ENCODE measurements at regions not wholly inside any gene's neighbourhood (a gene's known extent, or its start where the extent isn't known, plus 50 kb on each side); places are given as distances from the start of the nearest gene placed in this dataset.

DNA sequence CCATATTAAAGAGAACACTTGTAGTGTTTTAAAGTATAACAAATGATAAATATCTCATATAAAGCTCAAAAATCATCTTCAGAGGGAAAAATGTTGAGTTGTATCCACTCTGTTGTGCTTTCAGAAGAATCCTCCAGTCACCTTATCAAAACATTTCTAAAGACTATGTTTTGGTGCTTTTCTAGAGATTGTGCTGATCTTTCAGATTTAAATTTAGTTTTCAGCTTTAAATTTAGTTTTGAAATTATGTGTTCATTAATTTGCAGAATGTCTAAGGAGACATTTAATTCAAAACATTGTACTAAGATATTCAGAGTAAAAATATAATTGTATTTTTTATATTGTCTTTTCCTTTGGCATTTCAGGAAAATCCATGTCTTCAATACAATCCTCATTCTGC lies 303.1 kb upstream of the KYNU start:
- Histone ChIP-seq H3K4me1 (ENCODE audit: insufficient read depth, low read length) (no peaks in the 10 kb centered on the region), H3K79me2 (ENCODE audit: insufficient read depth, low read length) (no peaks in the 10 kb centered on the region), H2AFZ (ENCODE audit: low read length) (no peak overlapping the region), H3K36me3 (ENCODE audit: insufficient read depth, low read length) (no peaks in the 10 kb centered on the region), H3K27ac (ENCODE audit: low read depth, low read length) (no peak overlapping the region), H3K27me3 (ENCODE audit: insufficient read depth, low read length) (no peaks in the 10 kb centered on the region), H3K9me3 (ENCODE audit: low read depth, low read length) (peaks cover 2% of the 10 kb centered on the region), H3K4me3 (ENCODE audit: insufficient read depth, low read length) (no peak overlapping the region), H4K20me1 (ENCODE audit: insufficient read depth, low read length) (no peaks in the 10 kb centered on the region), H3K4me2 (ENCODE audit: insufficient read depth, low read length) (no peak overlapping the region)
- no peak for DNase-seq (ENCODE audit: insufficient read length, low spot score, missing footprints)
- TF ChIP-seq, protein P1, sequence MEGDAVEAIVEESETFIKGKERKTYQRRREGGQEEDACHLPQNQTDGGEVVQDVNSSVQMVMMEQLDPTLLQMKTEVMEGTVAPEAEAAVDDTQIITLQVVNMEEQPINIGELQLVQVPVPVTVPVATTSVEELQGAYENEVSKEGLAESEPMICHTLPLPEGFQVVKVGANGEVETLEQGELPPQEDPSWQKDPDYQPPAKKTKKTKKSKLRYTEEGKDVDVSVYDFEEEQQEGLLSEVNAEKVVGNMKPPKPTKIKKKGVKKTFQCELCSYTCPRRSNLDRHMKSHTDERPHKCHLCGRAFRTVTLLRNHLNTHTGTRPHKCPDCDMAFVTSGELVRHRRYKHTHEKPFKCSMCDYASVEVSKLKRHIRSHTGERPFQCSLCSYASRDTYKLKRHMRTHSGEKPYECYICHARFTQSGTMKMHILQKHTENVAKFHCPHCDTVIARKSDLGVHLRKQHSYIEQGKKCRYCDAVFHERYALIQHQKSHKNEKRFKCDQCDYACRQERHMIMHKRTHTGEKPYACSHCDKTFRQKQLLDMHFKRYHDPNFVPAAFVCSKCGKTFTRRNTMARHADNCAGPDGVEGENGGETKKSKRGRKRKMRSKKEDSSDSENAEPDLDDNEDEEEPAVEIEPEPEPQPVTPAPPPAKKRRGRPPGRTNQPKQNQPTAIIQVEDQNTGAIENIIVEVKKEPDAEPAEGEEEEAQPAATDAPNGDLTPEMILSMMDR (IDR thresholded peaks at IDR 0.05; ENCODE audit: extremely low read depth, low read depth, low read length) = no peak

DNA sequence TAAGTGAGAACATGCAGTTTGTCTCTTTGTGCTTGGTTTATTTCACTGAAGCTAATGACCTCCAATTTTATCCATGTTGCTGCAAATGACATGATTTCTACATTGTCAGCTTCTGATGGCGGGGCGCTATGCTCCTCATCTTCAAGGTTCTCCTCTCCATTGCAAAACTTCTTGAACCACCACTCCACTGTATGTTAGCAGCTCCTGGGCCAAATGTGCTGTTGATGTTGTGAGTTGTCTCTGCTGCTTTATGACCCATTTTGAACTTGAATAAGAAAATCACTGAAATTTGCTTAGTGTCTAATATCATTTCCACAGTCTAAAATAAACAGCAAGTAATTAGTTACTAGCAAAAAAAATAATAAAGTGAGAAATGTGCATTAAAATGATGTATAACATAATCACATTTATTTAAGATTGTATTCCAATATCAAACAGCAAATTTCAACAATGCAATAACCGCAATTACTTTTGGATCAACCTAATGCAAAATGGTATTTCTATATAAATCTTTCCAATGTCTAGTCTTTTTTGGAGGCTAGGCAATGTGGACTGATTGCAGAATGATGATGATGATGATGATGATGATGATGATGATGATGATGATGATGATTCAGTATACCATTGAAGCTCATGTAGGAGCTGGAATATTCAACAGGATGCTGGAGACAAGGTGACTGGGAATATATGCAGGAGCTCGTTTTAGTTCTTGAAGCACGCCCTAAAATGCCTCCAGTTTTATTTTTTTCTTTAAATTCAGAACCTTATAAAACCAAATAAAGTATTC lies 304.9 kb upstream of the KYNU start:
- TF ChIP-seq, protein P1 (IDR thresholded peaks at IDR 0.05; ENCODE audit: extremely low read depth, low read depth, low read length) = no peak
- DNase-seq (ENCODE audit: insufficient read length, low spot score, missing footprints) = no peak
- H3K79me2 ChIP-seq (ENCODE audit: insufficient read depth, low read length) = no peaks in the 10 kb centered on the region
- no peak overlapping the region for H2AFZ ChIP-seq (ENCODE audit: low read length)
- H3K27ac ChIP-seq (ENCODE audit: low read depth, low read length) = no peak overlapping the region
- H3K4me1 ChIP-seq (ENCODE audit: insufficient read depth, low read length) = no peaks in the 10 kb centered on the region
- no peak overlapping the region for H3K4me3 ChIP-seq (ENCODE audit: insufficient read depth, low read length)
- peaks cover 2% of the 10 kb centered on the region for H3K9me3 ChIP-seq (ENCODE audit: low read depth, low read length)
- H3K27me3 ChIP-seq (ENCODE audit: insufficient read depth, low read length) = no peaks in the 10 kb centered on the region
- H4K20me1 ChIP-seq (ENCODE audit: insufficient read depth, low read length) = no peaks in the 10 kb centered on the region
- no peaks in the 10 kb centered on the region for H3K36me3 ChIP-seq (ENCODE audit: insufficient read depth, low read length)
- no peak overlapping the region for H3K4me2 ChIP-seq (ENCODE audit: insufficient read depth, low read length)

DNA sequence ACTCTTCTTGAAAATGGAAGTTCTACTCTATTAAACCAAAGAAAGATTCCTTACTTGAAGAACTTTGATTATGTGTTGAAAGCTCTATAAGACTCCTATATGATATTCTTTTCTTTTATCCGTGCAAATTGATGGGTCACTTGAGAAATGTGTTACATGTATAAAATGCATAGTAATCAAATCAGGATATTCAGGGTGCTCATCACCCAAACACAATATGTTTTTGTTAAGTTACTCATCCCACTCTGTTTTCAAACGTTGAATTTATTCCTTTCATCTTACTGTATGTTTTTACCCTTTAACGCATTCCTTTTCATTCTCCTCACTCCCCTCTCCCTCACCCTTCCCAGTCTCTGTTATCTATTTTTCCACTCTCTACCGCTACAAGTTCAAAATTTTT lies 305.5 kb upstream of the KYNU start:
- Histone ChIP-seq H3K79me2 (ENCODE audit: insufficient read depth, low read length) (no peaks in the 10 kb centered on the region), H3K4me2 (ENCODE audit: insufficient read depth, low read length) (no peak overlapping the region), H3K4me3 (ENCODE audit: insufficient read depth, low read length) (no peak overlapping the region), H2AFZ (ENCODE audit: low read length) (no peak overlapping the region), H3K27ac (ENCODE audit: low read depth, low read length) (no peak overlapping the region), H3K36me3 (ENCODE audit: insufficient read depth, low read length) (no peaks in the 10 kb centered on the region), H4K20me1 (ENCODE audit: insufficient read depth, low read length) (no peaks in the 10 kb centered on the region), H3K9me3 (ENCODE audit: low read depth, low read length) (peaks cover 2% of the 10 kb centered on the region), H3K4me1 (ENCODE audit: insufficient read depth, low read length) (no peaks in the 10 kb centered on the region), H3K27me3 (ENCODE audit: insufficient read depth, low read length) (no peaks in the 10 kb centered on the region)
- TF ChIP-seq, protein P1 (IDR thresholded peaks at IDR 0.05; ENCODE audit: extremely low read depth, low read depth, low read length) = no peak
- DNase-seq (ENCODE audit: insufficient read length, low spot score, missing footprints) = no peak

DNA sequence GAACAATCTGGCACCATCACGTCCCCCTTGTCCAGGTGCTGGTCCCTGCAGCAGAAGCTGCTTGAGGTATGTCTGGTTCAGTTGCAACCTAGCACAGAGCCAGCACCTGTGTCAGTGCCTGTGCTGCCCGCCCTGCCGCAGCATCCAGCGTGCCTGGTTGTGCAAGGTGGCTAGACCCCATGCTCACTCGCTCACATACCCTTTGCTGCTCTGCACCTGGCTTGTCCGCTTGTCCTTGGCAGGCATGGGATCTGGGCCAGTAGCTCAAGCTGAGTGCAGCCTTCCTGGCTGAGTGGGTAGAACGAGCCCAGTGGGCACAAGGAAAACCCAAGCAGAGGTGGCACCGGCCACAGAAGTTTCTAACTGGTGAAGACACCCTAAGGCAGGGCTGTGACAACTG lies 314.6 kb upstream of the KYNU start:
- peaks cover 2% of the 10 kb centered on the region for H3K9me3 ChIP-seq (ENCODE audit: low read depth, low read length)
- no peaks in the 10 kb centered on the region for H4K20me1 ChIP-seq (ENCODE audit: insufficient read depth, low read length)
- H3K36me3 ChIP-seq (ENCODE audit: insufficient read depth, low read length) = no peaks in the 10 kb centered on the region
- TF ChIP-seq, protein P1 (IDR thresholded peaks at IDR 0.05; ENCODE audit: extremely low read depth, low read depth, low read length) = no peak
- no peaks in the 10 kb centered on the region for H3K27me3 ChIP-seq (ENCODE audit: insufficient read depth, low read length)
- no peak overlapping the region for H3K4me2 ChIP-seq (ENCODE audit: insufficient read depth, low read length)
- no peaks in the 10 kb centered on the region for H3K4me1 ChIP-seq (ENCODE audit: insufficient read depth, low read length)
- no peak for DNase-seq (ENCODE audit: insufficient read length, low spot score, missing footprints)
- H2AFZ ChIP-seq (ENCODE audit: low read length) = no peak overlapping the region
- no peak overlapping the region for H3K4me3 ChIP-seq (ENCODE audit: insufficient read depth, low read length)
- no peak overlapping the region for H3K27ac ChIP-seq (ENCODE audit: low read depth, low read length)
- H3K79me2 ChIP-seq (ENCODE audit: insufficient read depth, low read length) = no peaks in the 10 kb centered on the region

Data from osteoblast (primary cell).